ENCODE measurements at regions not wholly inside any gene's neighbourhood (a gene's known extent, or its start where the extent isn't known, plus 50 kb on each side); places are given as distances from the start of the nearest gene placed in this dataset.
"Not testable (repeated sequence)": the region's sequence is repeated elsewhere in the genome, so short reads cannot be mapped to it uniquely, and the experiment has no call there.

- no peak for DNase-seq
These were observed 555.6 kb downstream of the GLRX3 start for GRCh38 chr10:130691776-130692175.

DNA sequence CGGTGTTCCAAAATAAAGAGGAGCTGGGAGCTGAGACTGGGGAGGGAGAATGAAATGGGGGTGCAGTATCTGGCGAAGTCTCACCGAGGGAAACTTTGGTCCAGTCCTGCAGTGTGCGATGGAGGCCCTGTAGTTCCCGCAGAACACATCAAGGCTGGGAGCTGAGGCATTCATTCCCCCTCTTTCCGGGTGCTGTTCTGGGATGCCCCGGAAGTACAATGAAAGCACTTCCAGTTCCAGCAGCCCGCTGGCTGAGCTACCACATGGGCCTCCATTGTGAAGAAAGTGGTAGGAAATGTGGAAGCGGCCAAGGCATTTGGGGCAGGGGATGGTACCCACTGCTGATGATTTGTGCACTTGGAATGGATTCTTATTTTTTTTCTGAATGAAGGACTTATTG, 560.7 kb downstream of the GLRX3 start:
- DNase-seq: no peak

DNA sequence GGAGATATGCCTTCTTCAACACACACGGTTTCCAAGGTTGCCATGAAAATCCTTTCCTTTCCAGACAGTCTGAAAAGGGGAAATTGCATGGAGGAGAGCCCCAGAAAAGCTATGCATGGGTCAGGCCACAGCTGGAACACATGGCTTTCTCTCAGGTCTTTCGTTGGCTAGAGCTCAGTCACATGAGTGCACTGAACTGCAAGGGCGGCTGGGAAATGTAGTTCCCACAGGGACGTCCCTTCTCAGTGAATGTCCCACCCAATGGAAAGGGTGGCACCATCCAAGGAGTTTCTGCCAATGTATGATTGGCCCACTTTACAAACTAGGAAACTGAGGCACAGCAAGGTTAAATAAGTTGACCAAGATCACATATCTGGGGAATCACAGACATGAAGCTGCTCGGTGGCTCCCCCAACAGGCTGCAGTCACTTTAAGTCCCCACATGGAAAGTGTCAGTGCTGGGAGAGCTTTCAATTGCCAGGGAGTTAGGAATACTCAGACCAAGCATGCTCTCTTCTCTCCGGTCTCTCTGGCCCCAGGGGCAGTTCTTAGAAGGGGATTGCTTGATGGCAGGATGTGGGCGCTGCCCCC, 571.3 kb downstream of the GLRX3 start:
- DNase-seq: no peak

- DNase-seq: no peak
These were observed 572.4 kb downstream of the GLRX3 start for GRCh38 chr10:130708465-130709070.

DNA sequence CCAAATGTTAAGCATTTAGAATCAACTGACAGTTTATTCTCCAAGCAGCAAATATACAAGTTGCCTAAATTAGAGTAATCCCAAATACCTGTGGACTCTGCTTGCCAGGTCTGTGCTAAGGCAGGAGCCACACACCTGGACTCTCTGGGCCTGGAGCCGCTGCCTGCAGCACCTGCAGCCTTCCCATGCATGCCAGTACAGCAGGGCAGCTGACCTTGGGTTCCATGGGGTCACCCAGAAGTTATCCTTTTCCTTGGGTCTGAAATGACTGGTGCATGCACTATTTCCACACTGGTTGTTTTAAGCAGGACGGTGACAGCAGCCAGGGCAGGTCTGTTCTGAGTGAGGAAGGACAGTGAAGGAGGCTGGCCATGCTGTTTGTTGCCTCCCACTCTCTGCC, 573.2 kb downstream of the GLRX3 start:
- no peak for DNase-seq

GRCh38 chr10:130711072-130711471, 574.9 kb downstream of the GLRX3 start:
- DNase-seq: no peak

DNA sequence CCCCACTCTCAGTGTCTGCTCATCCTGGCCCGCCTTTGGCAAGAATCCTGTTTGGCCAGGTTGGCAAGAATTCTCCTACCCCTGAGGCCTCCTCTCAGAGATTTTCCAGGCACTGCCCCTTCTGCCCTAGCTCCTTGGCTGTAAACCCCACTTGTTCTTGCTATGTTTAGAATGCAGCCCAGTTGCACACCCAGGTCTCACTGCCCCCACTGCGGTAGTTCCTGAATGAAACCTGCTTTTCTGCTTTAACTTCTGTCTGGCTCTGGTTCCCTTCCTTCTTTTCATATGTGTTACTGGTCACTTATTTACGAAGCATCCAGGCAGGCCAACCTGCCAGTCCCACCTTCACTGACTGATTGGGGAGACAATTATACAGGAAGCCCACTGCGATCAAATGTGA, 576.9 kb downstream of the GLRX3 start:
- no peak for DNase-seq

DNA sequence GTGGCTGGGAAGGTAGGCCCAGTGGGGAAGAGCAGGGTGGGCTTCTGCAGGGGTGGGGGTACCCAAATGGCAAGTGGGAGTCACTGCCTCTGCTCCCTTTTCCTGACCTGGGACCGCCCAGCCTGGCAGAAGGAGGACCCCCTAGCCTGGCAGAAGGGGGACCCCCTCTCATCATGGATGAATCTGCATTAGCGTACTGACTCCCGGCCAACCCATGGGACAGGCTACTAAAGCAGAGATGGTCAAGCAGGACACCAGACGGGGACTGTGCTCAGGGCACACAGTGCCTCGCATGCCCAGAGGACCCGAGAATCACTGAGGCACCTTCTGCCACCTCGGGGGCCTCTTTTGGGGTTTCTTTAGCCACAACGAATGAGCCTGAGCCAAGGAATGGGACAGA, 577.5 kb downstream of the GLRX3 start:
- no peak for DNase-seq

DNA sequence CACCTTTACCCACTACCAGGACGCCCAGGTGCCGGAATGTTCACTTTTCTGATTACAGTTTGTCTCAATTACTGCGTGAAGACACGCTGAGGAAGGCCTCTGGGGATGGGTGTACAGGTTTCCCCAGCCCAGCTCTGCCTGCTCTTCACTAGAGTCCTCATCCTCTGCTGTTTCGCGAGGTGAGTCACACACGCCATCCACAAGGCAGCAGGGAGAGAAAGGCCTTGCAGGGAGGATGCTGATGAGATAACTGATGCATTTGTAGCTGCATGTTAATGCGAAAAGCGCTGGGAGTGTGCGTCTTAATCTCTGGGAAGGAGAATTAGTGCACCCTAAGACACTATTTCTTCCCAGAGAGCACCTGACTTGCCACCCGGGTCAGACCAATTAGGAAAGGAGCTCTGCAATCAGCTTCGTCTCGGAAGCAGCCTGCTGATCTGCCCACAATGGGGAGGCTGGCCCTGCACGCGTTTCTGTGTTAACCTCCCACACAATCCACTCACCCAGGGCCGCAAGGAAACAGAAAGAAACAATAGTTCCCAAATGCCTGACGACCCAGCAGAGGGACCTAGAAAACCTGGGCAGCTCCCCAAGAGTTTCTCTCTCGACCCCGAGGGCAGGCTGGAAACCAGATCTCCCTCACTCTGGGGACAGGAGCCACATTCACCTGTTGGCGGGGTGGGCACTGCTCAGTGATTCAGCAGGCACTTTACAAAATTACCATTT, 578.7 kb downstream of the GLRX3 start:
- DNase-seq: no peak

- no peak for DNase-seq
These were observed 579.8 kb downstream of the GLRX3 start for GRCh38 chr10:130715686-130716670.

DNA sequence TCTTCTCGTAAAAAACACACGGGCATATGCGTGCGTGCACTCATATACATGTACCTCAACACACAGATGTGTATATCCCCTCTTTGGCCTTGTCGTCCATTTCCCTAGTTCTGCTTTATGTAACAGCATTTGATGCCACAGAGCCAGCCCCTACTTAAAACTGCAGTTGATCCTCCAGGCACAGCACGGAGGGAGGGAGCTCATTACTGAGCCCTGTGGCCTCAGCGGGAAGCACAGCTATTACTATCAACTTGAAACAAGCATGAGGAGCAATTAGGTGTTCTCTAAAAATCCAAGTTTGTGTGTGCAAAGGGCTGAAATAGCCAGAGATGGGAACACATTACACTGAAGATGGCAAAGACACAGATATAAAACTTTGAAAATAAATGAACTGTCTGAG, 580.9 kb downstream of the GLRX3 start:
- no peak for DNase-seq

GRCh38 chr10:130718744-130719447, 582.7 kb downstream of the GLRX3 start:
- DNase-seq: not testable (repeated sequence)

DNA sequence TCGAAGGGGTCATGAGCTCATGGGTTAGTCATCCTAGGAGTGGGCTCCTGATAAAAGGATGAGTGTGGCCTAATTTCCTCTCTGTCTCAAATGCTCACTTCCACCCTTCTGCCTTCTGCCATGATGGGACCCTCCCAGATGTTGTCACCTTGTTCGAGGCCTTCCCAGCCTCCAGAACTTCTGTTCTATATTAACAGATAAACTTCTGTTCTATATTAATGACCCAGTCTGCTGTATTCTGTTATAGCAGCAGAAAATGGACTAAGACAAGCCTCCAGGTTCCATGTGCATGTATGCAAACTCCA, 583.2 kb downstream of the GLRX3 start:
- no peak for DNase-seq

- no peak for DNase-seq
These were observed 584.0 kb downstream of the GLRX3 start for GRCh38 chr10:130720235-130720634.

- DNase-seq: no peak
These were observed 585.8 kb downstream of the GLRX3 start for GRCh38 chr10:130721971-130722370.

GRCh38 chr10:130723704-130724103, 587.5 kb downstream of the GLRX3 start:
- no peak for DNase-seq

GRCh38 chr10:130725474-130725970, 586.0 kb downstream of the TCERG1L start:
- DNase-seq: no peak

- DNase-seq: no peak
These were observed 584.4 kb downstream of the TCERG1L start for GRCh38 chr10:130726996-130727725.

DNA sequence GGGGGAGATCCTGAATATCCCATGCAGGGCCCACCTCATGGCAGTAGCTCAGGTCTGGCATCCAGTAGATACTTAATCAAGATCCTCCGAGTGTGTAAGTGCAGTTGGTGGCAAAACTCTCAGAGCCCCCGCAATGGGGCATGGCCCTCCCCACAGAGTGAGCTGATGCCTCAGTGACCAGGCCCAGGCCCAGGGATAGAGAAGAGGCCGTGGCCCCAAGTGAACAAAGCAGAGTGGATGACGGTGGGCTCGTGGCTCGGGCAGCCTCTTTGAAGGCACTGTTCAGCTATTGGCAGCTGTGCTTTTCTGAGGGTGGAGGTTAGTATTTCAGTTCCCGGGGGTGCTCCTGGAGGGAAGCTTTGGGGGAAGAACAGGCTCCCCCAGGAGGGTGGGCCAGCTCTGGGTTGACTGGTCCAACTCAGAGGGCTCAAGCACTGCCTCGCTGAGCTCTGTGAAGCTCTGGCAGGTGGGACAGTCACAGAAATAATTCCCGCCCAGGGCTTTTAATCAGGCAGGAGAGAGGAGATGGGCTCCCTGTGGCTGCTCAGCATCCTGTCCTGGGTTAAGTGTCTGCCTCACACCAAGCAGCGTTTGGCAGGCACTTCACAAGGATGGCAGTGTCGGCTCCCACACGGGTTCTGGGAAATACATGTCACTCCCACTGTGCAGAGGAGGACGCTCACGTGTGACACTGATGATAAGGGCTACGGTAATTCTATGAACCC, 583.6 kb downstream of the TCERG1L start:
- DNase-seq: no peak

DNA sequence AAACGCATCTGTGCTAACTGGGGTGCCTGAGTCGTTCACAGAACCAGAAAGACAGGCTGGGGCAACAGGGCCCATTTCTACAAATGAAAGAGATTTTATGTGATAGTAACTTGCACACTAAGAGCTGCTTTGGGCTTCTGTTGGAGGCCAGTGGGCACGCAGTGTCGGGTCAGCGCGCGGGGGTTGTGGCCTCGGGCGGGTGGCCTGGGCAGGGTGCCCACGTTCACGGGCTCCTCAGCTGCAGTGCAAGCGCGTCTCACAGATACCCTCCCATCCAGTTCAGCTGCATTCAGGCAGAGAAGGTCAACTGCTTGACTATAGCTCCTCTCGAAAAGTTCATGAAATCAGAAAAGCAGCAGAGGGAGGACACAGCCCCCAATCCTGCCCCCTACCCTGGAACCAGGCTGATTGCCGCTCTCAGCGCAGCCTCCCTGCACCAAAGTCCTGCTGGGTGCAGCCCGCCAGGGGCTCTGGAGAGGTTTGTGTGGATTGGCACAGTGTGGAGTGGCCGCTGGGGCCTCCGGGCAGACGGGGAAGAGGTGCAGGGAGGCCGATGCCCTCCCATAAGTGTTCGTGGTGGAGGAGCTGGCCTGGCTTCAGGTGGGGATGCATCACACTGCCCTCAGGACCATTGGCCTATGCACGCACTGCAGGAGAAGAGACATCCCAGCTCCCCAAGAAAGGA, 582.8 kb downstream of the TCERG1L start:
- DNase-seq: no peak

DNA sequence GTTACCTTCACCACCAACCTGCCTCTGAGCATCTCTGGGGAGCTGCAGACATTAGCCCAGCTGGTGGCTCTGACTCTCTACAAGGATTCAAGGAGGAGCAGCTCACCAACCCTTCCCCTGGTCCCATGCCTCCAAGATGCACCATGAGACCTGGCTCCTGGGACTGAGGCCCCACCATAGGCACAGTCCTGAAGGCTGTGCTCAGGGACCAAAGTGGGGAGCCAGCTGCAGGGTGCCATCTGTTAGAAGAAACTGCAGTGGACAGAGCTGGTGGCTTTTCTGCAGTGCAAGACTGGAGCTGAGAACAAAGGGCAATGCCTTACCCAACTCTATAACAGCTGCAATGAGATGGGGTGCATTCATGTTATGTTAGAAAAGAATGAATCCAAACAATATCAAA, 581.6 kb downstream of the TCERG1L start:
- DNase-seq: no peak

Data from SHP77 treated with DMSO at 0.1 percent for 48 hours (cell line).